ENCODE measurements at regions not wholly inside any gene's neighbourhood (a gene's known extent, or its start where the extent isn't known, plus 50 kb on each side); places are given as distances from the start of the nearest gene placed in this dataset.

DNA sequence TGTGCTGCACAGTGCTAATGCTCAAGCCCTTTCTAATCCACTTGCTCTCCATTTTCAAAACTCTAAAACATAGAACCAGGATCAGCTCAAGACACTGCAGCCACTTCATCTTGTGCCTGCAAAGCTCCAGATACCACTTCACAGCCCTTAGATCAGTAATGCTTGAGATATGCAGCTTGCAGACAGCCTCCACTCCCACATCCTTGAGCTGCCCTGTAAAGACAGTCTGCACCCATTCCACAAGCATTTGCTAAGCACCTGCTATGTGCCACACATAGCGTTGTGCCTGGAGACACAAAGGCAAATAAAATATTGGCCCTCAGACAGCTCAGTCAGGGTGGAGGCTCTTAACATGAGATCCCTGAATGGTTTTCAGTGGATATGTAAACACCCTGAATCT, 192.5 kb upstream of the SNX19 start:
- 86% methylated on average over 1 of the region's 1 CpG for WGBS (ENCODE audit: insufficient coverage)
- peaks cover 8% of the 10 kb centered on the region for H3K9me3 ChIP-seq (ENCODE audit: control insufficient read depth, insufficient read depth, low read length)
- no peak overlapping the region for H3K4me3 ChIP-seq (ENCODE audit: low read depth, low read length)
- H3K36me3 ChIP-seq (ENCODE audit: control insufficient read depth, insufficient read depth, low read length), result no peaks in the 10 kb centered on the region
- no peaks in the 10 kb centered on the region for H3K4me1 ChIP-seq (ENCODE audit: control insufficient read depth, insufficient read depth, low read length)
- DNase-seq (ENCODE audit: low read depth in 4 of 6, low spot score in 6 of 6), result no peak
- no peaks in the 10 kb centered on the region for H3K27me3 ChIP-seq (ENCODE audit: control insufficient read depth, insufficient read depth, low read length)
- no peak overlapping the region for H3K27ac ChIP-seq (ENCODE audit: low read depth, low read length)

DNA sequence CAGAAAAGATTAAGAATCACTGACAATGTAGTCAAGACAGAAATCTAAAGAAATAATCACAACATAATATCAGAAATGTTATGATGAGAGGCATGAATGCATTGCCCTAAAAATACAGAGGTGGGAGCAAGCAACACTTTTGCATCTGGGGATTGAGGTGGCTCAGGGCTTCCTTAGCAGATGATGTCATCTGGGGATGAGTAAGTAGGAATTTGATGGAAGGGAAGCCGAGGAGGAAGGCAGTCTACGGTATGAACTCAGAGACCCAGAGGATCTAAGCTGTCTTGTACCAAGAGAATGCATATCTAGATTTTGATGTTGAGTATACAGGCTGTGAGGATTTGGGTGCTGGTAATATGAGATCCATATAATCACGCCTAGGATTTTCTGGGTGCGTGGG, 193.0 kb upstream of the SNX19 start:
- H3K4me1 ChIP-seq (ENCODE audit: control insufficient read depth, insufficient read depth, low read length), result no peaks in the 10 kb centered on the region
- H3K9me3 ChIP-seq (ENCODE audit: control insufficient read depth, insufficient read depth, low read length), result peaks cover 8% of the 10 kb centered on the region
- no peaks in the 10 kb centered on the region for H3K27me3 ChIP-seq (ENCODE audit: control insufficient read depth, insufficient read depth, low read length)
- 83% methylated on average over 2 of the region's 4 CpGs for WGBS (ENCODE audit: insufficient coverage)
- no peak overlapping the region for H3K4me3 ChIP-seq (ENCODE audit: low read depth, low read length)
- no peaks in the 10 kb centered on the region for H3K36me3 ChIP-seq (ENCODE audit: control insufficient read depth, insufficient read depth, low read length)
- no peak overlapping the region for H3K27ac ChIP-seq (ENCODE audit: low read depth, low read length)
- no peak for DNase-seq (ENCODE audit: low read depth in 4 of 6, low spot score in 6 of 6)

DNA sequence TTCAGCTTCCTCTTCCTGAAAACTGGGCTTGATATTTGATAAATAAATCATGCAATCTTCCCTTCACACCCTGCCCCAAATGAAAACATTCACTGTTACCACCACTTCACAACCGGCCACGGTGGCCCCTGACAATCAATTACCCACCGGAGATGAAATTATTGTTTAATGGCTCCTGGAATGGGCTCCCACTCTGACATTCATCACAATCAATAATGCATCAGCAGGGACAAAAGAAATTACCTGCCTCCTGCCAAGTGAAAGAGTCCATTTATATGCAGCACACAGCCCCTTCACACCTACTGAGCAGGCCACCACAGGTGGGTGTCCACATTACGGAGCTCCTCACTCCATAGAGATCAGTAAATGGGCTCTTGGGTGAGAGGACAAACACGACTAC, 193.5 kb upstream of the SNX19 start:
- H3K4me1 ChIP-seq (ENCODE audit: control insufficient read depth, insufficient read depth, low read length), result no peaks in the 10 kb centered on the region
- no peaks in the 10 kb centered on the region for H3K36me3 ChIP-seq (ENCODE audit: control insufficient read depth, insufficient read depth, low read length)
- peak in 1 of 6 donors; percentile 66 for DNase-seq (ENCODE audit: low read depth in 4 of 6, low spot score in 6 of 6)
- H3K9me3 ChIP-seq (ENCODE audit: control insufficient read depth, insufficient read depth, low read length), result peaks cover 8% of the 10 kb centered on the region
- 56% methylated on average over 3 of the region's 5 CpGs for WGBS (ENCODE audit: insufficient coverage)
- no peak overlapping the region for H3K27ac ChIP-seq (ENCODE audit: low read depth, low read length)
- no peaks in the 10 kb centered on the region for H3K27me3 ChIP-seq (ENCODE audit: control insufficient read depth, insufficient read depth, low read length)
- H3K4me3 ChIP-seq (ENCODE audit: low read depth, low read length), result no peak overlapping the region

GRCh38 chr11:131111775-131112174, 195.5 kb upstream of the SNX19 start:
- H3K36me3 ChIP-seq (ENCODE audit: control insufficient read depth, insufficient read depth, low read length), result no peaks in the 10 kb centered on the region
- 60% methylated on average over 1 of the region's 4 CpGs for WGBS (ENCODE audit: insufficient coverage)
- no peak overlapping the region for H3K4me3 ChIP-seq (ENCODE audit: low read depth, low read length)
- H3K4me1 ChIP-seq (ENCODE audit: control insufficient read depth, insufficient read depth, low read length), result no peaks in the 10 kb centered on the region
- no peaks in the 10 kb centered on the region for H3K27me3 ChIP-seq (ENCODE audit: control insufficient read depth, insufficient read depth, low read length)
- no peak overlapping the region for H3K27ac ChIP-seq (ENCODE audit: low read depth, low read length)
- peaks cover 8% of the 10 kb centered on the region for H3K9me3 ChIP-seq (ENCODE audit: control insufficient read depth, insufficient read depth, low read length)
- DNase-seq (ENCODE audit: low read depth in 4 of 6, low spot score in 6 of 6), result no peak

- DNase-seq (ENCODE audit: low read depth in 4 of 6, low spot score in 6 of 6), result no peak
- H3K4me3 ChIP-seq (ENCODE audit: low read depth, low read length), result no peak overlapping the region
- WGBS (ENCODE audit: insufficient coverage), result 94% methylated on average over 2 of the region's 3 CpGs
Observed at GRCh38 chr11:131118247-131118646, 202.0 kb upstream of the SNX19 start.

DNA sequence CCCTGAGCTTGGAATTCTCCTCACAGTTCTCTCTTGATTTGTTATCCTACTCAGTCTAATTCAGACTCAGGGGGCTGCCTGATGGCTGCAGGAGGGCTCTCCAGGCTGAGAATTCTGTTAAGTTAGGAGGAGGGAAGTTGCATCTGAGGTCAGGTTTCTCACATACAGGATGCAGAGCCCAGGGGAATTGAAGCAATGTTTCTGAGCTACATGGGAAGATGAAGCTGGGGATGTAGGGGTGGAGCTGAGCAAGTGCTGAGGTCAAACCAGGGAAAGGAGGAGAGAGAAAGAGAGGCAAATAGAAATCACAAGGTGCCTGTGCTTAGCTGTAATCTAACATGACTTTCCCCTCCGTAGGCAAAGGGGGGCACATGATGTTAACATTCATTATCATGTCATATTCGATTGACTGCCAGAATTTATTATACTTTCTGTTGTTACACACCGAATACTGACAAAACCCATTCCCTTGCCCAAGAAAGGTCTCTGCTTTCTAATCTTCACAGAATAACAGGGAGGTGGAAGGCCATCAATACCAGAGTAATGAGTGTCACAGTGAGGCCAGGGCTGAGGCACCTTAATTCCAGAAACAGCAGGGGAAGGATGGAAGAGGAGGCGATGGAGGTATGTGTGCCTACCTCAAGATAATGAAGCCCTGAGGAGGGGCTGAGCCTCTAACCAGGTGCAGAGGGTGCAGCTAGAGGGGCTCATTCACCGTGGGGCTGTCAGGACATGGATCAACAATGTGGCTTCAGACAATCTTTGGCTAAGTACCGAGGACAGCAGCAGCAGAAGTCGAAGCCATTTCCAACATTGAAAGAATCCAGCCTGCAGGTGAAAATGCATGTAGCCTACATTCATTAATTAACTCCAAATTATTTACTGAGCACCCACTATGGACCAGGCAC, 205.4 kb upstream of the SNX19 start:
- Histone ChIP-seq H3K4me1 (ENCODE audit: control insufficient read depth, insufficient read depth, low read length) (no peaks in the 10 kb centered on the region), H3K4me3 (ENCODE audit: low read depth, low read length) (no peak overlapping the region), H3K27me3 (ENCODE audit: control insufficient read depth, insufficient read depth, low read length) (no peaks in the 10 kb centered on the region), H3K36me3 (ENCODE audit: control insufficient read depth, insufficient read depth, low read length) (no peaks in the 10 kb centered on the region), H3K27ac (ENCODE audit: low read depth, low read length) (no peak overlapping the region), H3K9me3 (ENCODE audit: control insufficient read depth, insufficient read depth, low read length) (no peaks in the 10 kb centered on the region)
- 75% methylated on average over 5 of the region's 7 CpGs for WGBS (ENCODE audit: insufficient coverage)
- peak in 1 of 6 donors; percentile 34 for DNase-seq (ENCODE audit: low read depth in 4 of 6, low spot score in 6 of 6)

More at GRCh38 chr11:131118247-131118646, 202.0 kb upstream of the SNX19 start:
- no peaks in the 10 kb centered on the region for H3K27me3 ChIP-seq (ENCODE audit: control insufficient read depth, insufficient read depth, low read length)
- H3K9me3 ChIP-seq (ENCODE audit: control insufficient read depth, insufficient read depth, low read length), result no peaks in the 10 kb centered on the region
- no peak overlapping the region for H3K27ac ChIP-seq (ENCODE audit: low read depth, low read length)
- no peaks in the 10 kb centered on the region for H3K36me3 ChIP-seq (ENCODE audit: control insufficient read depth, insufficient read depth, low read length)
- no peaks in the 10 kb centered on the region for H3K4me1 ChIP-seq (ENCODE audit: control insufficient read depth, insufficient read depth, low read length)

DNA sequence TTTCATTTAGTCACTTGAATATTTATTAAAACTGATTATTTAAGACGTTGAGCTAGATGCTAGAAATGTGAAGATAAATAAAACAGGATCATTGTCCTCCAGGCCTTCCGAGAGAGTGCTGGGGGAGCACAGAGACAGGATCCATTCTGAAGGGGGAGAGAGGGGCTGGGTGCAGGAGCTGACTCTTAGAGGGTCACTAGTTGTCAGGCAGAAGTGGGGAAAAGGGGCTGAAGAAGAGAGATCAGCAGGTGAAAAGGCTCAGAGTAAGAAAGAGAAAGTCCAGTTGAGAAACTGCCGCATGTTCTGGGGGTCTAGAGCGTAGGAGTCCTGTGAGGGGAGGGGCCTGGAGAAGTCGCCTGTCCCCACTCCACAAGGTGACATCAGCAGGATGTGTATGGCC, 206.2 kb upstream of the SNX19 start:
- DNase-seq (ENCODE audit: low read depth in 4 of 6, low spot score in 6 of 6), result no peak
- peaks cover 3% of the 10 kb centered on the region for H3K9me3 ChIP-seq (ENCODE audit: control insufficient read depth, insufficient read depth, low read length)
- H3K4me3 ChIP-seq (ENCODE audit: low read depth, low read length), result no peak overlapping the region
- no peak overlapping the region for H3K27ac ChIP-seq (ENCODE audit: low read depth, low read length)
- no peaks in the 10 kb centered on the region for H3K4me1 ChIP-seq (ENCODE audit: control insufficient read depth, insufficient read depth, low read length)
- H3K27me3 ChIP-seq (ENCODE audit: control insufficient read depth, insufficient read depth, low read length), result no peaks in the 10 kb centered on the region
- H3K36me3 ChIP-seq (ENCODE audit: control insufficient read depth, insufficient read depth, low read length), result no peaks in the 10 kb centered on the region
- 84% methylated on average over 5 of the region's 5 CpGs for WGBS (ENCODE audit: insufficient coverage)

GRCh38 chr11:131129474-131129873, 213.2 kb upstream of the SNX19 start:
- H3K9me3 ChIP-seq (ENCODE audit: control insufficient read depth, insufficient read depth, low read length), result peaks cover 4% of the 10 kb centered on the region
- no peaks in the 10 kb centered on the region for H3K27me3 ChIP-seq (ENCODE audit: control insufficient read depth, insufficient read depth, low read length)
- no peak for DNase-seq (ENCODE audit: low read depth in 4 of 6, low spot score in 6 of 6)
- no peaks in the 10 kb centered on the region for H3K4me1 ChIP-seq (ENCODE audit: control insufficient read depth, insufficient read depth, low read length)
- no peak overlapping the region for H3K4me3 ChIP-seq (ENCODE audit: low read depth, low read length)
- H3K27ac ChIP-seq (ENCODE audit: low read depth, low read length), result no peak overlapping the region
- 100% methylated on average over 1 of the region's 2 CpGs for WGBS (ENCODE audit: insufficient coverage)
- no peaks in the 10 kb centered on the region for H3K36me3 ChIP-seq (ENCODE audit: control insufficient read depth, insufficient read depth, low read length)

GRCh38 chr11:131135611-131136010, 219.3 kb upstream of the SNX19 start:
- Histone ChIP-seq H3K9me3 (ENCODE audit: control insufficient read depth, insufficient read depth, low read length) (no peaks in the 10 kb centered on the region), H3K27me3 (ENCODE audit: control insufficient read depth, insufficient read depth, low read length) (no peaks in the 10 kb centered on the region)
- peak in 1 of 6 donors; percentile 67 for DNase-seq (ENCODE audit: low read depth in 4 of 6, low spot score in 6 of 6)

DNA sequence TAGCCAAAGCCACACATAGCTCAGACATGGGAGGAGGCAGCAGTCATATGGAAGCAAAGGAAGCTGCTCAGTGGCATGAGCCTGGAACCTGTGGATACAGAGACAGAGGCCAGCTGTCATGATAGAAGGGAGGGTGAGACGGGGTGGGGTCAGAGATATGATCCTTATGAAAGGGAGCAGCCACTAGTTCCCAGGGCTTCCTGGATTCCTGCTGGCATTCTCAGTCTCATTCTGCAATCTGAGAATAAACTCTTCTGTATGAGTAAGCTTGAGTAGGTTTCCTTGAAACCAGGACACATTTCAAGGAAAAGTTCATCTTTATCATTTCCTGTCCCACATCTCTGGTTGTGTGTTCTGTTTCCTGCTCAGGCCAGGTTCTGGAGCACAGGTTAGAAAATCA, 220.2 kb upstream of the SNX19 start:
- no peaks in the 10 kb centered on the region for H3K4me1 ChIP-seq (ENCODE audit: control insufficient read depth, insufficient read depth, low read length)
- WGBS (ENCODE audit: insufficient coverage), result no CpG with 5 or more reads among the region's 1 CpG
- H3K36me3 ChIP-seq (ENCODE audit: control insufficient read depth, insufficient read depth, low read length), result no peaks in the 10 kb centered on the region
- no peak overlapping the region for H3K4me3 ChIP-seq (ENCODE audit: low read depth, low read length)
- H3K27me3 ChIP-seq (ENCODE audit: control insufficient read depth, insufficient read depth, low read length), result no peaks in the 10 kb centered on the region
- H3K27ac ChIP-seq (ENCODE audit: low read depth, low read length), result no peak overlapping the region
- no peaks in the 10 kb centered on the region for H3K9me3 ChIP-seq (ENCODE audit: control insufficient read depth, insufficient read depth, low read length)
- no peak for DNase-seq (ENCODE audit: low read depth in 4 of 6, low spot score in 6 of 6)

More at GRCh38 chr11:131135611-131136010, 219.3 kb upstream of the SNX19 start:
- H3K27ac ChIP-seq (ENCODE audit: low read depth, low read length), result no peak overlapping the region
- H3K36me3 ChIP-seq (ENCODE audit: control insufficient read depth, insufficient read depth, low read length), result no peaks in the 10 kb centered on the region
- 31% methylated on average over 1 of the region's 3 CpGs for WGBS (ENCODE audit: insufficient coverage)
- no peaks in the 10 kb centered on the region for H3K4me1 ChIP-seq (ENCODE audit: control insufficient read depth, insufficient read depth, low read length)
- H3K4me3 ChIP-seq (ENCODE audit: low read depth, low read length), result no peak overlapping the region
